HEK293T (cell line): ENCODE measurements at regions not wholly inside any gene's neighbourhood (a gene's known extent, or its start where the extent isn't known, plus 50 kb on each side); places are given as distances from the start of the nearest gene placed in this dataset.
"Not testable (repeated sequence)": the region's sequence is repeated elsewhere in the genome, so short reads cannot be mapped to it uniquely, and the experiment has no call there.

Experiments
- CTCF ChIA-PET: fragments of 350-600 bp; formaldehyde crosslinking; extraction: SDS; loops from one replicate; lab custom pipeline; 2021; ENCODE audit warnings: antibody characterized with exemption, inconsistent platforms; lab: Yijun Ruan, JAX
- POLR2A ChIA-PET: fragments of 350-600 bp; formaldehyde crosslinking; extraction: SDS; loops from one replicate; lab custom pipeline; 2020; ENCODE audit warnings: antibody characterized with exemption, inconsistent platforms; lab: Yijun Ruan, JAX
- DNase-seq: peaks from one replicate; pipeline ENCODE4 v3.0.0; 2012; ENCODE audit warnings: mixed read lengths; ENCODE audit errors: extremely low spot score
- ARNT ChIP-seq: fragments of 450-650 bp; IDR thresholded peaks from 2 replicates; pipeline ENCODE4 v1.6.1; 2017; ENCODE audit warnings: mild to moderate bottlenecking
- BHLHE40 ChIP-seq: fragments of 450-650 bp; IDR thresholded peaks from 2 replicates; pipeline ENCODE4 v1.6.1; 2016; ENCODE audit warnings: mild to moderate bottlenecking, moderate library complexity, borderline replicate concordance
- CTBP1 ChIP-seq: fragments of 450-650 bp; IDR thresholded peaks from 2 replicates; pipeline ENCODE4 v1.6.1; 2016; ENCODE audit warnings: borderline replicate concordance
- ELF4 ChIP-seq: fragments of 450-650 bp; IDR thresholded peaks from 2 replicates; pipeline ENCODE4 v1.6.1; 2017; ENCODE audit warnings: antibody characterized with exemption
- FOXA1 ChIP-seq: fragments of 450-650 bp; IDR thresholded peaks from 2 replicates; pipeline ENCODE4 v1.6.1; 2016; ENCODE audit warnings: mild to moderate bottlenecking
- FOXK2 ChIP-seq: fragments of 450-650 bp; IDR thresholded peaks from 2 replicates; pipeline ENCODE4 v1.6.1; 2016; ENCODE audit warnings: mild to moderate bottlenecking
- FOXM1 ChIP-seq: fragments of 450-650 bp; IDR thresholded peaks from 2 replicates; pipeline ENCODE4 v1.6.1; 2017; ENCODE audit warnings: mild to moderate bottlenecking, borderline replicate concordance
- HDGF ChIP-seq: fragments of 450-650 bp; IDR thresholded peaks from 2 replicates; pipeline ENCODE4 v1.6.1; 2017; ENCODE audit warnings: antibody characterized with exemption, borderline replicate concordance
- L3MBTL2 ChIP-seq: fragments of 450-650 bp; conservative IDR thresholded peaks from 2 replicates; pipeline ENCODE4 v1.6.1; 2016; ENCODE audit warnings: mild to moderate bottlenecking
- LEF1 ChIP-seq: fragments of 450-650 bp; IDR thresholded peaks from 2 replicates; pipeline ENCODE4 v1.6.1; 2017; ENCODE audit warnings: mild to moderate bottlenecking, borderline replicate concordance
- NFRKB ChIP-seq: fragments of 450-650 bp; IDR thresholded peaks from 2 replicates; pipeline ENCODE4 v1.6.1; 2016; ENCODE audit warnings: mild to moderate bottlenecking, moderate library complexity
- PKNOX1 ChIP-seq: fragments of 450-650 bp; IDR thresholded peaks from 2 replicates; pipeline ENCODE4 v1.6.1; 2016
- SP1 ChIP-seq: fragments of 450-650 bp; IDR thresholded peaks from 2 replicates; pipeline ENCODE4 v1.6.1; 2017
- SUZ12 ChIP-seq: fragments of 450-650 bp; IDR thresholded peaks from 2 replicates; pipeline ENCODE4 v1.6.1; 2016; ENCODE audit warnings: mild to moderate bottlenecking
- TARDBP ChIP-seq: fragments of 450-650 bp; IDR thresholded peaks from 2 replicates; pipeline ENCODE4 v1.6.1; 2016
- ZNF384 ChIP-seq: fragments of 450-650 bp; IDR thresholded peaks from 2 replicates; pipeline ENCODE4 v1.6.1; 2016

- TF ChIP-seq BHLHE40 (no peak), HDGF (no peak), L3MBTL2 (no peak), TARDBP (no peak), SP1 (no peak), ELF4 (no peak), SUZ12 (no peak), LEF1 (no peak), PKNOX1 (no peak), FOXM1 (no peak), CTBP1 (no peak), ARNT (no peak), NFRKB (no peak), FOXA1 (no peak), FOXK2 (no peak)
- CTCF ChIA-PET = no interaction called here
- DNase-seq = no peak
- POLR2A ChIA-PET = interaction anchor here (1.2 kb wide), 1 partner anchor 17 kb away, joined by 3 read pairs; no protein-coding TSS in a partner anchor
These were observed 168.3 kb upstream of the AUTS2 start for GRCh38 chr7:69429911-69430383.

- CTCF ChIA-PET = interaction anchor here (0.6 kb wide), 1 partner anchor 14 kb away, joined by 3 read pairs; no protein-coding TSS in a partner anchor
- DNase-seq = no peak
- TF ChIP-seq CTBP1 (no peak), TARDBP (no peak), SUZ12 (no peak), FOXA1 (no peak), LEF1 (no peak), FOXM1 (no peak), HDGF (no peak), ZNF384 (no peak), NFRKB (no peak), SP1 (no peak), L3MBTL2 (no peak), FOXK2 (no peak), ARNT (no peak), BHLHE40 (no peak), ELF4 (no peak)
- POLR2A ChIA-PET = no interaction called here
These were observed 167.8 kb upstream of the AUTS2 start for GRCh38 chr7:69430384-69431021.

DNA sequence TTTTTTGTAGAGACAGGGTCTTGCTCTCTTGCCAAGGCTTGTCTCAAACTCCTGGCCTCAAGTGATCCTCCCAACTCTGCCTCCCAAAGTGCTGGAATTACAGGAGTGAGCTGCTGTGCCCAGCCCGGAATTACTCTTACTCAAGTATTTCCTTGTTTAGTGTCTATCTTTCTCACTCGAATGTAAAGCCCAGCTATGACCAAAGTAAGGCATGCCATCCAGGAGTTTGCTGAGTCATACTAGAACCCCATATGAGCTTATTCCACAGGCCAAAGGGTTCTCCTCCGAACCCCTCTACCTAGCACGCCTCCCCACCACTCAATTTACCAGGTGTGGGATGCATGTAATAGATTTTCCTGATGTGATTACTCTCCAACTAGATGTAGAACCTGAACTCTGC is 166.6 kb upstream of the AUTS2 start:
- TF ChIP-seq LEF1 = no peak
- no peak for TF ChIP-seq FOXA1
- CTCF ChIA-PET = interaction anchor here (0.7 kb wide), 1 partner anchor 1007 kb away, joined by 3 read pairs; no protein-coding TSS in a partner anchor
- POLR2A ChIA-PET = no interaction called here
- no peak for DNase-seq

GRCh38 chr7:69432276-69432675 is 166.0 kb upstream of the AUTS2 start:
- POLR2A ChIA-PET, DNase-seq, CTCF ChIA-PET: not testable (repeated sequence)

DNA sequence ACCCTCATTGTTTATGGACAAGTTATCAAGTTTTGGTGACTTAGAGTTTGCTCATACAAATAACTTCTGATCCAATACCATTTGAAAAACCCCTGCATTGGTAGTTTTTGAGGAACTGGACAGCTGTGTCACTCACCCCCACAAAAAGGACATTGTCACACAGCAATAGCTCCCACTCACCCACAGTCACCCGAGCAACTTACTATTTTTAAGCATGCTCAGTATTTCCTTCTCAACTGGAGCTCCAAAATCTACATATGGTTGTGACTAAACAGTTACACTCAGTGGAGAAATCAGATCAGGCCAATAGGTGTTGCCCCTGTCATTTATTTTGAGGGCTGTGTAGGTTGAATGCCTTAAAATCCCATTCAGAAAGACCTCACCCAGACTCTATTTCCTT is 165.2 kb upstream of the AUTS2 start:
- no peak for TF ChIP-seq L3MBTL2
- no peak for TF ChIP-seq ELF4
- TF ChIP-seq ARNT = no peak
- TF ChIP-seq PKNOX1 = no peak
- TF ChIP-seq SUZ12 = no peak
- TF ChIP-seq SP1 = no peak
- TF ChIP-seq FOXK2 = no peak
- no peak for TF ChIP-seq TARDBP
- TF ChIP-seq FOXA1 = no peak
- no peak for TF ChIP-seq CTBP1
- no peak for TF ChIP-seq BHLHE40
- no peak for TF ChIP-seq FOXM1
- no peak for TF ChIP-seq HDGF
- TF ChIP-seq LEF1 = no peak
- no peak for TF ChIP-seq ZNF384
- TF ChIP-seq NFRKB = no peak
- ChIA-PET POLR2A (no interaction called here), CTCF (no interaction called here)
- no peak for DNase-seq

DNA sequence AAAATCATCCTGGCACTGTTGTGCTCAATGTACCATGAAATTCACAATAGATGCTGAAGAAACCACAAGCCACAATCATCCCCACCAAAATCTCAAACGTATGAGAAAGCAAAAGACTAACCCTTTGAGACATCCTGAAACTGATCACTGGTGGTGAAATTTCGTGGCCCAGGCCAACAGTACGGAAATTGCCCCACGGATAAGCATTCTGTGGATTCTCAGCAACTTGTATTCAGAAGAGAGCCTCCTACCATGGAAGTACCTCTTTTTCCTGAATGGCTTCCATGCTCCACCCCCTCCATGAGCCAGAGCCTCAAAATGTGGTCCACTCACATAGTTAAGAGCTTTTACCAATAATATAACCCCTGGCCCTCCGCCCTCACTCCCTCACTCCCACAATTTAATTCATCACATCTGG is 163.9 kb upstream of the AUTS2 start:
- ChIA-PET POLR2A (no interaction called here), CTCF (no interaction called here)
- DNase-seq = no peak
- TF ChIP-seq ZNF384 (no peak), PKNOX1 (no peak), L3MBTL2 (no peak), TARDBP (no peak), ELF4 (no peak), FOXA1 (no peak), SP1 (no peak), BHLHE40 (no peak), CTBP1 (no peak), SUZ12 (no peak), FOXM1 (no peak), NFRKB (no peak), ARNT (no peak), HDGF (no peak), LEF1 (no peak), FOXK2 (no peak)
